ENCODE measurements at regions not wholly inside any gene's neighbourhood (a gene's known extent, or its start where the extent isn't known, plus 50 kb on each side); places are given as distances from the start of the nearest gene placed in this dataset.

DNA sequence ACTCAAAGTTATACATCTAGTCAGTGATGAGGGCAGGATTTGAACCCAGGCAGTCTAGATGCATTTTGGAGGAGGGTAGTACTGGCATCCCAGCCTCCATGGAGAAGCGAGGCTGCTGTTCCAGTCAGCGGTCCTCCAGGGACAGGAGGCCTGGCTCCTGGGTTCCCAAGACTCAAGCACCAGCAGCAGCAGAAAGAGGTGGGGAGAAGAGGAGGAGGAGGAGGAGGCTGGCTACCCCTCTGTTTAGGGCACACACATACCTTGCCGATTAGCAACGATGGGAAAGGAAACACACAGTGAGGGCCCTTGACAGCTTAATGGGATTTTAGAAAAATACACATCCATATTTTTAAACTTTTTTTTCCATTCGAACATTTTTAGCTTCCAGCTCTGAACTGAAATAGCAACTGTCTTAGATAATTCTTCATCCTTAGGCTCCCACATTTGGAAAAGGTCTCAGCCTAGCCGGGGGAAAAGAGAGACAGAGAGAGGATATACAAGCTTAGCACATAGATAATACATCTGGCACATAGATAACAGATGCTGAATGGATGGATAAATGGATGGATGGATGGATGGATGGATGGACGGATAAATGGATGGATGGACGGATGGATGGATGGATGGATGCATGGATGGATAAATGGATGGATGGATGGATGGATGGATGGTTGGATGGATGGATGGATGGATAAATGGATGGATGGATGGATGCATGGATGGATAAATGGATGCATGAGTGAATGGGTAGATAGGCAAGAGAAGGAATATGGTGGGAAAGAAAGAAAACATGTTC, 87.9 kb downstream of the LBH start:
- TF ChIP-seq, protein P1, sequence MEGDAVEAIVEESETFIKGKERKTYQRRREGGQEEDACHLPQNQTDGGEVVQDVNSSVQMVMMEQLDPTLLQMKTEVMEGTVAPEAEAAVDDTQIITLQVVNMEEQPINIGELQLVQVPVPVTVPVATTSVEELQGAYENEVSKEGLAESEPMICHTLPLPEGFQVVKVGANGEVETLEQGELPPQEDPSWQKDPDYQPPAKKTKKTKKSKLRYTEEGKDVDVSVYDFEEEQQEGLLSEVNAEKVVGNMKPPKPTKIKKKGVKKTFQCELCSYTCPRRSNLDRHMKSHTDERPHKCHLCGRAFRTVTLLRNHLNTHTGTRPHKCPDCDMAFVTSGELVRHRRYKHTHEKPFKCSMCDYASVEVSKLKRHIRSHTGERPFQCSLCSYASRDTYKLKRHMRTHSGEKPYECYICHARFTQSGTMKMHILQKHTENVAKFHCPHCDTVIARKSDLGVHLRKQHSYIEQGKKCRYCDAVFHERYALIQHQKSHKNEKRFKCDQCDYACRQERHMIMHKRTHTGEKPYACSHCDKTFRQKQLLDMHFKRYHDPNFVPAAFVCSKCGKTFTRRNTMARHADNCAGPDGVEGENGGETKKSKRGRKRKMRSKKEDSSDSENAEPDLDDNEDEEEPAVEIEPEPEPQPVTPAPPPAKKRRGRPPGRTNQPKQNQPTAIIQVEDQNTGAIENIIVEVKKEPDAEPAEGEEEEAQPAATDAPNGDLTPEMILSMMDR (conservative IDR thresholded peaks at IDR 0.05; ENCODE audit: low read depth, low read length): no peak
- H3K4me3 ChIP-seq (ENCODE audit: low read length): no peak overlapping the region
- no peak for DNase-seq (ENCODE audit: low read depth)

DNA sequence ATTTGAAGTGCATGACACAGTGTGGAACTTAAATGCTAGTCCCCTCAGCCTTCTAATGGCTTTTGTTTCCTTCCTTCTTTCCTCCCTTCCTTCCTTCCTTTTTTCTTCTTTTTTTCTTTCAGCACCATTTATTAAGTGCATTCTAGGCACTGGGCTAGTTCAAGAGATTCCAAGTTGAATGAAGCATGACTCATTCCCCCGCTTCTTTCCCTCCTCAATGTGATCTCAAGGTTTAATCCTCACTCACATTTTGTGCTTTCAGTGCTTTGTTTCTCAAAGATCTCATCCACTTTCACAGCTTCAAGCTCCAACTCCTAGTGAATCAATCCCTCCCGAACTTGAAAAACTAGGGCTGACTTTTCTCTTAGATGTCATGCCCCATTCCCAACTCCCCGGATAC, 90.1 kb downstream of the LBH start:
- peak; percentile 67 for DNase-seq (ENCODE audit: low read depth)
- TF ChIP-seq, protein P1 (conservative IDR thresholded peaks at IDR 0.05; ENCODE audit: low read depth, low read length): no peak
- no peak overlapping the region for H3K4me3 ChIP-seq (ENCODE audit: low read length)

DNA sequence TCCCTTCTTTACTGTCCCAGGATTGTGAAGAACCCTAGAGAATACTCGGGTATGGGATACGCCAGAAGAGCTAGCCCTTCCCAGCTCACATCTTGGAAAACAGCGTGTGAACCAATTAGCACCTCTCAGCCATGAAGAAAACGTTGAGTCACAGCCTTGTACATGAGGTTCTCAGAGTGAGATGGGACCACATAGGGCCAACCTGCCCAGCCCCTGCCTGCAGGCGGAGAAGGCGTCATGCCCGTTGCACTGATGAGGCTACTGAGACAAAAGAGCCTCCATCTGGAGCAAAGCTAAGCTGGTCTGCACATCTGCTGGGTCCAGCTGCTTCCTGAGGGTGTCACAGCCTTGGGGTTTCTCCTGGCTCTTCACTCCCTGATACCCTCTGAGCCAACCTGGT, 92.2 kb downstream of the LBH start:
- no peak overlapping the region for H3K4me3 ChIP-seq (ENCODE audit: low read length)
- no peak for DNase-seq (ENCODE audit: low read depth)
- TF ChIP-seq, protein P1 (conservative IDR thresholded peaks at IDR 0.05; ENCODE audit: low read depth, low read length): no peak

DNA sequence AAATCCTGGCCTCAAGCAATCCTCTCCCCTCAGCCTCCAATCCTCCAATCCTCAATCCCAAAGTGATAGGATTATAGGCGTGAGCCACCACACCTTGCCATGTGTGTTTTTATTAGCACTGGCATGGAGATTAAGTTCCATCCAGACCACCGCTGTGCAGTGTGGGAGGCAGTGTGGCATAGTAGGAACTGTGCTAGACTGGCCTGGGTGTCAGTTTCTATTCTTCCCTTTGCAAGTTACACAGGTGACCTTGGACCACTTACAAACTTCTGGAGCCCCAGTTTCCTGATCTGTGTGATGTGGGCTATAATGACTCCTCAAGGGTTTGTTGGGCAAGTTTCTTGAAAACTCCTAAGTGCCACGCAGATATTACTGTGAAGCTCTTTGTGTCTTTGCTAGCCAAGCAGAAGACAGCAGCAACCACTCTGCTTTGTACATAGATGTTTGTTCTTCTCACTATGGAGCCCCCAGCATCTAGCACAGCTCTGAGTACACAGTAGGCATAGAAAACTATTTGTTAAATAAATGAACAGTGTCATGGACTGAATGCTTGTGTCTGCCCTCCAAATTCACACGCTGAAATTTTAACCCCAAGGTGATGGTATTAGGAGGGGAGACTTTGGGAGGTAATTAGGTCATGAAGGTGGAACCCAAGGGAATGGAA, 93.0 kb downstream of the LBH start:
- TF ChIP-seq, protein P1 (conservative IDR thresholded peaks at IDR 0.05; ENCODE audit: low read depth, low read length): no peak
- no peak for DNase-seq (ENCODE audit: low read depth)
- H3K4me3 ChIP-seq (ENCODE audit: low read length): no peak overlapping the region

DNA sequence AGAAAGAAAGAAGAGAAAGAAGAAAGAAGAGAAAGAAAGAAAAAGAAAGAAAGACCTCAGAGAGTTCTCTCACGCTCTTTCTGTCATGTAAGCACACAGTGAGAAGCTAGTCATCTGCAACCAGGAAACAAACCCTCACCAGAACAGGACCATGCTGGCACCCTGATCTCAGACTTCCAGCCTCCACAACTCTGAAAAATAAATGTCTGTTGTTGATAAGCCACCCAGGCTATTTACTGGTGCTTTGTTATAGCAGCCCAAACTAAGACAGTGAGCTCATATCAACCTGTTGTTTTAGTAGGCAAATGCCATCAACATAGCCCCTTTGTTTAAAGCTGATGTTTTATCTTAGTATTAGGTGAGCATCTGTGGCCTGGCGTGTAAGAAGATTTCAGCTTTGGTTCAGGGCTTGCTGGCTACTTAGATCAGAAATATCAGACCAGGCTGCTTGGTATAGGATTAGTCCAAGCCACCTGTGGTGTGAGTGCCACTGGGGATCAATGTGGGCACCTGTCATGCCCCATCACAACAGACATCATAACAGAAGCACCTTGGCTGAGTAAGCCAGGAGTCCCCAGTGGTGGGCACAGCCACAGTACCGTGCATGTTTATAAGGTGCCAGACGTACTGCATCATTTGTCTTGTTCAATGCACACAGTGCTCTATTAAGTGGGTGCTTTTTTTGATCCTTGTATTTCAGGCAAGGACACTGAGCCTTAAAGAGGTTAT, 94.4 kb downstream of the LBH start:
- no peak for DNase-seq (ENCODE audit: low read depth)
- TF ChIP-seq, protein P1 (conservative IDR thresholded peaks at IDR 0.05; ENCODE audit: low read depth, low read length): no peak
- no peak overlapping the region for H3K4me3 ChIP-seq (ENCODE audit: low read length)

DNA sequence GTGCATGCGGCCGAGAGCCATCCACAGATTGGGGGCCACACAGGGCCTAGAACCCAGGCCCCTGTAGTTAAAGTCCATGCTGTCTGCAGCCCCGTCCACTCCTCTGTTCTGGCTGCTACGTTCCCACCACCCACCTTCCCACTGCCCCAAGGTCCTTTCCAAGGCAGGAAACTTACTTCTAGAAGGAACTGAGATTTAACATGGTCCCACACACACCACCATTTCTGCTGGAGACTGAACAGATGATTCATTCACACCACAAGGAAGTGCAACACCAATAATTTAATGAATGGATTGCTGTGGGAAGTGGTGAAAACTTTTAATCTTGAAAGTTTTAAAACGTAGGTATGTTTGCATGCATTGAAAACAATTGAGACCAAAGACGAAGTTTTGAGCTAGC, 95.2 kb downstream of the LBH start:
- no peak for DNase-seq (ENCODE audit: low read depth)
- TF ChIP-seq, protein P1 (conservative IDR thresholded peaks at IDR 0.05; ENCODE audit: low read depth, low read length): no peak
- H3K4me3 ChIP-seq (ENCODE audit: low read length): no peak overlapping the region
